ENCODE measurements at regions not wholly inside any gene's neighbourhood (a gene's known extent, or its start where the extent isn't known, plus 50 kb on each side); places are given as distances from the start of the nearest gene placed in this dataset.

GRCh38 chr12:112586148-112586783 is 167.5 kb downstream of the PTPN11 start:
- H2AFZ ChIP-seq (ENCODE audit: low read length) = no peak overlapping the region
- TF ChIP-seq EZH2 (IDR thresholded peaks at IDR 0.05; ENCODE audit: low read length, missing control alignments) = no peak
- TF ChIP-seq CTCF (conservative IDR thresholded peaks at IDR 0.05 in 1 of 2, IDR thresholded peaks at IDR 0.05 in 1 of 2; ENCODE audit: low read depth in 1 of 2, low read length in 2 of 2) = no peak
- no peaks in the 10 kb centered on the region for H4K20me1 ChIP-seq (ENCODE audit: control insufficient read depth, extremely low read depth, insufficient read depth, low read length)
- H3K4me3 ChIP-seq (replicated peaks in 1 of 4; ENCODE audit: control extremely low read depth in 1 of 4, insufficient read depth in 1 of 4, low read depth in 3 of 4, low read length in 4 of 4) = no peak overlapping the region
- no peak overlapping the region for H3K9ac ChIP-seq (ENCODE audit: insufficient read depth, low read length)
- no peaks in the 10 kb centered on the region for H3K9me3 ChIP-seq (ENCODE audit: control insufficient read depth, insufficient read depth, low read depth, low read length)
- H3K27me3 ChIP-seq (ENCODE audit: control insufficient read depth, insufficient read depth, low read length) = no peaks in the 10 kb centered on the region
- H3K4me1 ChIP-seq (ENCODE audit: control insufficient read depth, extremely low read depth, insufficient read depth, low read length) = no peaks in the 10 kb centered on the region
- no peaks in the 10 kb centered on the region for H3K36me3 ChIP-seq (ENCODE audit: control insufficient read depth, insufficient read depth, low read length)
- no peak overlapping the region for H3K4me2 ChIP-seq (ENCODE audit: extremely low read depth, insufficient read depth, low read length)
- no peaks in the 10 kb centered on the region for H3K79me2 ChIP-seq (ENCODE audit: control insufficient read depth, insufficient read depth, low read length)
- DNase-seq (ENCODE audit: low read depth in 2 of 2) = no peak
- H3K27ac ChIP-seq (ENCODE audit: insufficient read depth, low read length) = no peak overlapping the region

GRCh38 chr12:112589275-112589674 is 170.5 kb downstream of the PTPN11 start:
- Histone ChIP-seq H4K20me1 (ENCODE audit: control insufficient read depth, extremely low read depth, insufficient read depth, low read length) (no peaks in the 10 kb centered on the region), H3K27me3 (ENCODE audit: control insufficient read depth, insufficient read depth, low read length) (no peaks in the 10 kb centered on the region), H3K79me2 (ENCODE audit: control insufficient read depth, insufficient read depth, low read length) (no peaks in the 10 kb centered on the region), H2AFZ (ENCODE audit: low read length) (no peak overlapping the region), H3K9me3 (ENCODE audit: control insufficient read depth, insufficient read depth, low read depth, low read length) (no peaks in the 10 kb centered on the region), H3K36me3 (ENCODE audit: control insufficient read depth, insufficient read depth, low read length) (no peaks in the 10 kb centered on the region), H3K4me2 (ENCODE audit: extremely low read depth, insufficient read depth, low read length) (no peak overlapping the region), H3K27ac (ENCODE audit: insufficient read depth, low read length) (no peak overlapping the region), H3K9ac (ENCODE audit: insufficient read depth, low read length) (no peak overlapping the region), H3K4me3 (replicated peaks in 1 of 4; ENCODE audit: control extremely low read depth in 1 of 4, insufficient read depth in 1 of 4, low read depth in 3 of 4, low read length in 4 of 4) (no peak overlapping the region), H3K4me1 (ENCODE audit: control insufficient read depth, extremely low read depth, insufficient read depth, low read length) (no peaks in the 10 kb centered on the region)
- no peak for DNase-seq (ENCODE audit: low read depth in 2 of 2)
- TF ChIP-seq EZH2 (IDR thresholded peaks at IDR 0.05; ENCODE audit: low read length, missing control alignments) (no peak), CTCF (conservative IDR thresholded peaks at IDR 0.05 in 1 of 2, IDR thresholded peaks at IDR 0.05 in 1 of 2; ENCODE audit: low read depth in 1 of 2, low read length in 2 of 2) (no peak)

GRCh38 chr12:112590281-112590680 is 171.5 kb downstream of the PTPN11 start:
- H3K4me2 ChIP-seq (ENCODE audit: extremely low read depth, insufficient read depth, low read length) = no peak overlapping the region
- H3K9ac ChIP-seq (ENCODE audit: insufficient read depth, low read length) = no peak overlapping the region
- no peaks in the 10 kb centered on the region for H3K79me2 ChIP-seq (ENCODE audit: control insufficient read depth, insufficient read depth, low read length)
- H3K36me3 ChIP-seq (ENCODE audit: control insufficient read depth, insufficient read depth, low read length) = no peaks in the 10 kb centered on the region
- no peak for TF ChIP-seq EZH2 (IDR thresholded peaks at IDR 0.05; ENCODE audit: low read length, missing control alignments)
- TF ChIP-seq CTCF (conservative IDR thresholded peaks at IDR 0.05 in 1 of 2, IDR thresholded peaks at IDR 0.05 in 1 of 2; ENCODE audit: low read depth in 1 of 2, low read length in 2 of 2) = no peak
- no peaks in the 10 kb centered on the region for H3K4me1 ChIP-seq (ENCODE audit: control insufficient read depth, extremely low read depth, insufficient read depth, low read length)
- no peaks in the 10 kb centered on the region for H3K9me3 ChIP-seq (ENCODE audit: control insufficient read depth, insufficient read depth, low read depth, low read length)
- H4K20me1 ChIP-seq (ENCODE audit: control insufficient read depth, extremely low read depth, insufficient read depth, low read length) = no peaks in the 10 kb centered on the region
- no peaks in the 10 kb centered on the region for H3K27me3 ChIP-seq (ENCODE audit: control insufficient read depth, insufficient read depth, low read length)
- H3K27ac ChIP-seq (ENCODE audit: insufficient read depth, low read length) = no peak overlapping the region
- DNase-seq (ENCODE audit: low read depth in 2 of 2) = no peak
- no peak overlapping the region for H2AFZ ChIP-seq (ENCODE audit: low read length)
- H3K4me3 ChIP-seq (replicated peaks in 1 of 4; ENCODE audit: control extremely low read depth in 1 of 4, insufficient read depth in 1 of 4, low read depth in 3 of 4, low read length in 4 of 4) = no peak overlapping the region
